Hematopoietic multipotent progenitor cell treated with erythropoietin and hydrocortisone succinate and interleukin-3 and kit ligand, for 6 days (in vitro differentiated cells): ENCODE measurements at regions not wholly inside any gene's neighbourhood (a gene's known extent, or its start where the extent isn't known, plus 50 kb on each side); places are given as distances from the start of the nearest gene placed in this dataset.

Experiments used
- DNase-seq: peaks from one replicate; pipeline ENCODE4 v3.0.0-alpha.2; 2015

- no peak for DNase-seq
These were observed 164.8 kb upstream of the NBEA start for GRCh38 chr13:34777089-34777913.

GRCh38 chr13:34777914-34778303 is 164.2 kb upstream of the NBEA start:
- DNase-seq: no peak

GRCh38 chr13:34779171-34779570 is 162.9 kb upstream of the NBEA start:
- DNase-seq: no peak

GRCh38 chr13:34793301-34793700 is 148.8 kb upstream of the NBEA start:
- no peak for DNase-seq

GRCh38 chr13:34803756-34804155 is 138.3 kb upstream of the NBEA start:
- DNase-seq: no peak

GRCh38 chr13:34805347-34805746 is 136.7 kb upstream of the NBEA start:
- no peak for DNase-seq

GRCh38 chr13:34808649-34809048 is 133.4 kb upstream of the NBEA start:
- DNase-seq: no peak

- no peak for DNase-seq
These were observed 131.1 kb upstream of the NBEA start for GRCh38 chr13:34810996-34811395.

- DNase-seq: no peak
These were observed 126.5 kb upstream of the NBEA start for GRCh38 chr13:34815526-34815925.

- DNase-seq: no peak
These were observed 125.7 kb upstream of the NBEA start for GRCh38 chr13:34816245-34816884.

- no peak for DNase-seq
These were observed 125.0 kb upstream of the NBEA start for GRCh38 chr13:34816908-34817665.

- no peak for DNase-seq
These were observed 119.4 kb upstream of the NBEA start for GRCh38 chr13:34822650-34823049.

GRCh38 chr13:34826432-34826831 is 115.6 kb upstream of the NBEA start:
- DNase-seq: no peak

- no peak for DNase-seq
These were observed 108.4 kb upstream of the NBEA start for GRCh38 chr13:34833562-34834182.

GRCh38 chr13:34842466-34842865 is 99.6 kb upstream of the NBEA start:
- no peak for DNase-seq

- no peak for DNase-seq
These were observed 94.3 kb upstream of the NBEA start for GRCh38 chr13:34847766-34848165.

- no peak for DNase-seq
These were observed 92.7 kb upstream of the NBEA start for GRCh38 chr13:34849406-34849805.

GRCh38 chr13:34853161-34853560 is 88.9 kb upstream of the NBEA start:
- no peak for DNase-seq

- no peak for DNase-seq
These were observed 84.3 kb upstream of the NBEA start for GRCh38 chr13:34857558-34858325.

GRCh38 chr13:34862311-34862710 is 79.8 kb upstream of the NBEA start:
- no peak for DNase-seq

- DNase-seq: no peak
These were observed 79.4 kb upstream of the NBEA start for GRCh38 chr13:34862716-34863115.

- DNase-seq: no peak
These were observed 78.5 kb upstream of the NBEA start for GRCh38 chr13:34863360-34864135.
